HG02943 (cell line): ENCODE measurements at regions not wholly inside any gene's neighbourhood (a gene's known extent, or its start where the extent isn't known, plus 50 kb on each side); places are given as distances from the start of the nearest gene placed in this dataset.

Source experiments
- ATAC-seq: cut with Tn5 transposase; IDR thresholded peaks from one replicate; pipeline ENCODE4 v1.9.1; 2021; ENCODE audit warnings: mild to moderate bottlenecking, low read depth, moderate library complexity; ENCODE audit not compliant: unreplicated experiment

- no peak for ATAC-seq
Observed at GRCh38 chr3:24829629-24830229, 335.1 kb upstream of the THRB start.

- ATAC-seq = no peak
Observed at GRCh38 chr3:24830230-24831152, 335.8 kb upstream of the THRB start.

GRCh38 chr3:24831221-24831620 is 336.6 kb upstream of the THRB start:
- ATAC-seq = no peak

GRCh38 chr3:24832891-24833290 is 338.2 kb upstream of the THRB start:
- ATAC-seq = no peak

GRCh38 chr3:24834442-24834841 is 339.8 kb upstream of the THRB start:
- no peak for ATAC-seq

GRCh38 chr3:24835510-24835909 is 340.9 kb upstream of the THRB start:
- no peak for ATAC-seq

GRCh38 chr3:24837601-24838000 is 343.0 kb upstream of the THRB start:
- no peak for ATAC-seq

- no peak for ATAC-seq
Observed at GRCh38 chr3:24838533-24838932, 343.9 kb upstream of the THRB start.

- no peak for ATAC-seq
Observed at GRCh38 chr3:24843955-24844354, 349.3 kb upstream of the THRB start.

GRCh38 chr3:24845524-24846155 is 351.0 kb upstream of the THRB start:
- no peak for ATAC-seq

- no peak for ATAC-seq
Observed at GRCh38 chr3:24846286-24846860, 351.7 kb upstream of the THRB start.

GRCh38 chr3:24850245-24850644 is 355.6 kb upstream of the THRB start:
- ATAC-seq = no peak

GRCh38 chr3:24853685-24854490 is 359.2 kb upstream of the THRB start:
- ATAC-seq = no peak

GRCh38 chr3:24854748-24855147 is 360.1 kb upstream of the THRB start:
- ATAC-seq = no peak

- no peak for ATAC-seq
Observed at GRCh38 chr3:24857945-24858344, 363.3 kb upstream of the THRB start.

- no peak for ATAC-seq
Observed at GRCh38 chr3:24863215-24863614, 368.6 kb upstream of the THRB start.

GRCh38 chr3:24867783-24868182 is 373.1 kb upstream of the THRB start:
- ATAC-seq = no peak

- ATAC-seq = no peak
Observed at GRCh38 chr3:24881239-24881638, 386.6 kb upstream of the THRB start.

GRCh38 chr3:24886501-24886900 is 391.9 kb upstream of the THRB start:
- ATAC-seq = no peak

- ATAC-seq = no peak
Observed at GRCh38 chr3:24890012-24890411, 395.4 kb upstream of the THRB start.
